IMR-90 (cell line): ENCODE measurements at regions not wholly inside any gene's neighbourhood (a gene's known extent, or its start where the extent isn't known, plus 50 kb on each side); places are given as distances from the start of the nearest gene placed in this dataset.
"Not testable (repeated sequence)": the region's sequence is repeated elsewhere in the genome, so short reads cannot be mapped to it uniquely, and the experiment has no call there.

Experiments used
- ATAC-seq: fragments of 200-7000 bp; cut with Tn5 transposase; 2 replicates; pipeline ENCODE4 v1.9.1; 2020; ENCODE audit warnings: low read depth, mild to moderate bottlenecking, moderate library complexity
- BruUV-seq: library from RNA; stranded (reverse); fragments of 400-500 nt; replicated peaks from 2 replicates; lab custom pipeline; 2021; lab: Mats Ljungman, UMichigan
- CTCF ChIA-PET: fragments of 300-600 bp; formaldehyde crosslinking; extraction: SDS; loops from one replicate; lab custom pipeline; 2021; ENCODE audit warnings: antibody characterized with exemption; lab: Yijun Ruan, JAX
- POLR2A ChIA-PET: fragments of 300-600 bp; sonication (Branson Sonifier 250); formaldehyde crosslinking; loops from one replicate; lab custom pipeline; 2022; ENCODE audit warnings: antibody characterized with exemption; ENCODE audit not compliant: unreplicated experiment; lab: Charles Lee
- DNase-seq: peaks from one replicate; pipeline ENCODE4 v3.0.0; 2013
- H2AFZ ChIP-seq: replicated peaks from 2 replicates; pipeline ENCODE3; 2013; ENCODE audit warnings: low read length, mild to moderate bottlenecking; ENCODE audit not compliant: poor library complexity
- H2AK5ac ChIP-seq: 2 replicates; pipeline ENCODE4 v1.6.1; 2013; ENCODE audit warnings: low read depth, low read length, inconsistent platforms
- H2AK9ac ChIP-seq: replicated peaks from 2 replicates; pipeline ENCODE3; 2013; ENCODE audit warnings: mild to moderate bottlenecking, low read depth, low read length, moderate library complexity; ENCODE audit not compliant: poor library complexity
- H2BK120ac ChIP-seq: 2 replicates; pipeline ENCODE4 v1.6.1; 2013; ENCODE audit warnings: low read depth, low read length, inconsistent platforms
- H2BK15ac ChIP-seq: 3 replicates; pipeline ENCODE4 v1.6.1; 2013; ENCODE audit warnings: low read depth, low read length, inconsistent platforms
- H2BK20ac ChIP-seq: 2 replicates; pipeline ENCODE4 v1.6.1; 2013; ENCODE audit warnings: low read depth, mild to moderate bottlenecking, inconsistent platforms, low read length, moderate library complexity
- H2BK5ac ChIP-seq: 2 replicates; pipeline ENCODE4 v1.6.1; 2013; ENCODE audit warnings: mild to moderate bottlenecking, low read depth, low read length, inconsistent platforms; ENCODE audit not compliant: poor library complexity, severe bottlenecking
- H3K14ac ChIP-seq: replicated peaks from 2 replicates; pipeline ENCODE4 v1.6.1; 2013; ENCODE audit warnings: low read depth, low read length, inconsistent platforms
- H3K18ac ChIP-seq: 2 replicates; pipeline ENCODE4 v1.6.1; 2013; ENCODE audit warnings: low read depth, low read length, control low read depth
- H3K23ac ChIP-seq: 2 replicates; pipeline ENCODE4 v1.6.1; 2013; ENCODE audit warnings: low read depth, low read length, inconsistent platforms
- H3K27ac ChIP-seq: 2 replicates; pipeline ENCODE4 v1.5.1; 2013; ENCODE audit warnings: mild to moderate bottlenecking, control low read depth, low read length; ENCODE audit not compliant: insufficient read depth
- H3K27me3 ChIP-seq: 2 replicates; pipeline ENCODE4 v1.6.1; 2013; ENCODE audit warnings: low read length; ENCODE audit not compliant: control insufficient read depth, insufficient read depth
- H3K36me3 ChIP-seq: 2 replicates; pipeline ENCODE4 v1.6.1; 2013; ENCODE audit warnings: low read length, mixed read lengths; ENCODE audit not compliant: control insufficient read depth, insufficient read depth
- H3K4ac ChIP-seq: 2 replicates; pipeline ENCODE4 v1.6.1; 2013; ENCODE audit warnings: low read depth, low read length, inconsistent platforms
- H3K4me1 ChIP-seq: 2 replicates; pipeline ENCODE4 v1.6.1; 2013; ENCODE audit warnings: low read length, mixed read lengths; ENCODE audit not compliant: control insufficient read depth, insufficient read depth
- H3K4me2 ChIP-seq: 2 replicates; pipeline ENCODE4 v1.6.1; 2013; ENCODE audit warnings: low read depth, mild to moderate bottlenecking, control low read depth, low read length, moderate library complexity
- H3K4me3 ChIP-seq: 2 replicates; pipeline ENCODE4 v1.5.1; 2013; ENCODE audit warnings: low read depth, mild to moderate bottlenecking, control low read depth, low read length, moderate library complexity; ENCODE audit not compliant: insufficient read depth
- H3K56ac ChIP-seq: 2 replicates; pipeline ENCODE4 v1.6.1; 2013; ENCODE audit warnings: low read length, inconsistent platforms; ENCODE audit not compliant: insufficient read depth; ENCODE audit errors: extremely low read depth
- H3K79me1 ChIP-seq, 2 experiments: 2 replicates each; pipeline ENCODE4 v1.6.1; 2013; ENCODE audit warnings: low read length in 2 of 2, inconsistent platforms in 1 of 2, low read depth in 1 of 2
- H3K9ac ChIP-seq: 2 replicates; pipeline ENCODE4 v1.6.1; 2013; ENCODE audit warnings: low read depth, low read length, control low read depth
- H3K9me1 ChIP-seq: 2 replicates; pipeline ENCODE4 v1.6.1; 2013; ENCODE audit warnings: low read length, inconsistent platforms; ENCODE audit not compliant: insufficient read depth
- H3K9me3 ChIP-seq: 2 replicates; pipeline ENCODE4 v1.6.1; 2013; ENCODE audit warnings: low read length; ENCODE audit not compliant: control insufficient read depth, insufficient read depth
- H4K20me1 ChIP-seq: 2 replicates; pipeline ENCODE4 v1.6.1; 2013; ENCODE audit warnings: low read length, inconsistent platforms; ENCODE audit not compliant: insufficient read depth
- H4K5ac ChIP-seq: 2 replicates; pipeline ENCODE4 v1.6.1; 2013; ENCODE audit warnings: mild to moderate bottlenecking, low read depth, low read length, control low read depth
- H4K8ac ChIP-seq, 2 experiments: 2 replicates each; pipeline ENCODE4 v1.6.1; 2013; ENCODE audit warnings: low read depth in 2 of 2, low read length in 2 of 2, control low read depth in 1 of 2, inconsistent platforms in 1 of 2
- H4K91ac ChIP-seq: 2 replicates; pipeline ENCODE4 v1.6.1; 2013; ENCODE audit warnings: low read depth, low read length, inconsistent platforms; ENCODE audit not compliant: insufficient read depth
- WGBS, 2 experiments: methylation state at CpG; one replicate each; pipeline versions ENCODE4 v1.1.5 to v1.1.7; 2013; ENCODE audit warnings: missing lambda C conversion rate in 2 of 2; ENCODE audit not compliant: insufficient read length in 1 of 2; ENCODE audit errors: extremely low coverage in 2 of 2; 5-methylcytosine and 5-hydroxymethylcytosine counted together
- dilution Hi-C: fragments of 300-500 bp; cut with HindIII; formaldehyde crosslinking; loops from one replicate; pipeline ENCODE4 v1.14.3; 2018; ENCODE audit warnings: low sequenced_read_pairs; ENCODE audit not compliant: unreplicated experiment
- in situ Hi-C: fragments of 300-500 bp; cut with MboI; formaldehyde crosslinking; loops from 3 replicates; pipeline ENCODE4 v1.14.3; 2019; ENCODE audit warnings: low sequenced_read_pairs, inconsistent platforms, mixed read lengths
- intact Hi-C: fragments of 100-400 bp; cut with micrococcal nuclease; formaldehyde crosslinking; loops from 2 replicates; pipeline ENCODE4 v1.10.0; 2022

- H2BK20ac ChIP-seq, H4K5ac ChIP-seq, H3K4ac ChIP-seq, H3K18ac ChIP-seq, H2AK9ac ChIP-seq, H3K27me3 ChIP-seq, H3K36me3 ChIP-seq, H3K56ac ChIP-seq, H3K14ac ChIP-seq, H2BK120ac ChIP-seq, H3K9me1 ChIP-seq, H2AFZ ChIP-seq, H4K91ac ChIP-seq, H3K9ac ChIP-seq, H3K9me3 ChIP-seq, intact Hi-C loops, H2BK15ac ChIP-seq, in situ Hi-C loops, H3K27ac ChIP-seq, CTCF ChIA-PET, H2AK5ac ChIP-seq, DNase-seq, H3K23ac ChIP-seq, H3K4me2 ChIP-seq, H2BK5ac ChIP-seq, H3K4me3 ChIP-seq, BruUV-seq, ATAC-seq, H4K8ac ChIP-seq, dilution Hi-C loops, H3K4me1 ChIP-seq, H3K79me1 ChIP-seq, H4K20me1 ChIP-seq, POLR2A ChIA-PET: not testable (repeated sequence)
- no CpG with 5 or more reads among the region's 4 CpGs for WGBS, 2 experiments
Measured at GRCh38 chr10:47654161-47654560, 109.2 kb downstream of the SYT15B start.

GRCh38 chr10:47648594-47648993 lies 114.8 kb downstream of the SYT15B start:
- H3K18ac ChIP-seq, POLR2A ChIA-PET, H4K20me1 ChIP-seq, intact Hi-C loops, H2AFZ ChIP-seq, DNase-seq, H4K5ac ChIP-seq, H3K4me3 ChIP-seq, H3K9me3 ChIP-seq, H3K23ac ChIP-seq, H3K27me3 ChIP-seq, H4K91ac ChIP-seq, H3K9ac ChIP-seq, H2BK15ac ChIP-seq, H2BK120ac ChIP-seq, H4K8ac ChIP-seq, H3K36me3 ChIP-seq, H2BK5ac ChIP-seq, CTCF ChIA-PET, H3K79me1 ChIP-seq, ATAC-seq, in situ Hi-C loops, H3K27ac ChIP-seq, dilution Hi-C loops, H2AK9ac ChIP-seq, H2BK20ac ChIP-seq, H3K9me1 ChIP-seq, H3K4ac ChIP-seq, H3K14ac ChIP-seq, H3K4me2 ChIP-seq, H3K4me1 ChIP-seq, H2AK5ac ChIP-seq, H3K56ac ChIP-seq, BruUV-seq: not testable (repeated sequence)
- no CpG with 5 or more reads among the region's 2 CpGs for WGBS, 2 experiments
